MG63 (cell line): ENCODE measurements at regions not wholly inside any gene's neighbourhood (a gene's known extent, or its start where the extent isn't known, plus 50 kb on each side); places are given as distances from the start of the nearest gene placed in this dataset.
"Not testable (repeated sequence)": the region's sequence is repeated elsewhere in the genome, so short reads cannot be mapped to it uniquely, and the experiment has no call there.

ENCODE experiments used
- DNase-seq: peaks from one replicate; pipeline ENCODE4 v3.0.0-alpha.2; 2020
- H3K27me3 ChIP-seq: fragments of 250-450 bp; sonication (Bioruptor Pico); 2 replicates; pipeline ENCODE4 v1.5.1; 2020; ENCODE audit warnings: mild to moderate bottlenecking, moderate library complexity
- H3K36me3 ChIP-seq: fragments of 250-450 bp; sonication (Bioruptor Pico); 2 replicates; pipeline ENCODE4 v1.5.1; 2020; ENCODE audit warnings: mild to moderate bottlenecking, moderate library complexity
- H3K4me3 ChIP-seq: fragments of 250-450 bp; sonication (Bioruptor Pico); 2 replicates; pipeline ENCODE4 v1.5.1; 2020; ENCODE audit warnings: mild to moderate bottlenecking, moderate library complexity
- H3K9me3 ChIP-seq: fragments of 250-450 bp; sonication (Bioruptor Pico); 2 replicates; pipeline ENCODE4 v1.5.1; 2020; ENCODE audit warnings: mild to moderate bottlenecking, moderate library complexity

DNA sequence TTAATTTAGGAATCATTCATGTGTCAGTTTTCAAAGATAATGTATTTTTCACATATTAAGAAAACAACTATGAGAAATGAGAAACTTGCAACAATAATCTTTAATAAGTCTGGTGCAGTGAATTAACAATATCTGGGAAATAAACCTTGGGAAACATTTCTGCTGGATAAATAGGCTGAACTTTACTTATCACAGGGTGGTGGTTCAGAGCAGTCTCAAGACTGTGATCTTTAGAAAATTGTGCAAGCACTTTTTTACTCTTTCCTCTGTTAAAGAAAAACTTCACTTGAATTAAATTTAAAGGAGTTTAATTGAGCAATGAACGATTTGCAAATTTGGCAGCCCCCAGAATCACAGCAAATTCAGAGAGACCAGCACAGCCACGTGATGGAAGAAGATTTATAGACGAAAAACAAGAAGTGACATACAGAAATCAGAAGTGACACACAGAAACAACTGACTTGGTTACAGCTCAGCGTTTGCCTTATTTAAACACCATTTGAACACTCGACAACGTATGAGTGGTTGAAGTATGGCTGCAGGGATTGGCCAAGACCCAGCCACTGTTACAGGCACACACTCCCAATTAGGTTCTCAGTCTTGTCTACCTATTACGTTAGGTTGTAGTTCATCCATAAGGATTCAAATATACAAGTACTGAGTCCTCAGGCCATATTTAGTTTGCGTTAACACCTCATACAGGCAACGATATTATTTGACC is 631.9 kb downstream of the SLCO4C1 start:
- H3K27me3 ChIP-seq, result no peaks in the 10 kb centered on the region; the same call in 1 of the 2 replicates
- H3K4me3 ChIP-seq, result no peak overlapping the region
- no peak for DNase-seq
- no peaks in the 10 kb centered on the region for H3K9me3 ChIP-seq
- no peaks in the 10 kb centered on the region for H3K36me3 ChIP-seq

DNA sequence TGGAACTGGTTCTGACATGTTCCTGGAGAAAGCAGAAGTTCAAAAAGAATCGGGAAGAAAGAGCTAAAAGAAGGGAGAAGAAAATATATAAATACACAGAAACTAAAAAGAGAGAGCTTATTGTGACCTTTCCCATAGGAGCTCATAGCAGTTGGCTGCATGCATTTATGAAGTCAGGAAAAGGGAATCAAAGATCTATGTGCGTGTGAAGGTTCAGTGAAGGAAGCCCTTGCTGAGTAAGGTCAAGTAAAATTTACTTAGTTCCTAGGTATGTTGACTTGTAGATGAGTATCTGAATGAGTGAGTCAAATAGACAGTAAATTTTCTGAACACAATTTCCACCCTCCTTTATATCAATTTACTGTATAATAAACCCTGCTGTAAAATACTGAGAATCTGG is 632.5 kb downstream of the SLCO4C1 start:
- no peaks in the 10 kb centered on the region; the same call in 1 of the 2 replicates for H3K27me3 ChIP-seq
- H3K4me3 ChIP-seq, result no peak overlapping the region
- no peaks in the 10 kb centered on the region for H3K9me3 ChIP-seq
- no peaks in the 10 kb centered on the region for H3K36me3 ChIP-seq
- no peak for DNase-seq

DNA sequence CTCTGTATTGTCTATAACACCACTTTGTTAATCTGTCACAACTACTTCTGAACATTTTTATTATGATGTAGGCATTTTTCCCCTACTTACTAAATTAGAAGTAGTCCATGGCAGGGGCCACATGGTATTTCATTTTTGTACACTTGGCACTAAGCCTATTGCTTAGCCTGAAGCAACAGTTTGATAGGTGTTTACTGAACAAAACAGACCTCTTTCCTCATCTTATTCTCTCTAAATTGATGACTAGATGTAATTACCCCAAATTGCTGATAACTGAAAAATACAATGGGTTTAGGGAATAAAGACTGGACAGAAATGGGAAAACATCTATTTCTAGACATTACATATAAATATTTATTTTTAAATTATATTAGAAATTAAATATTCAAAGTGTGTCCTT is 633.8 kb downstream of the SLCO4C1 start:
- no peak for DNase-seq
- Histone ChIP-seq H3K27me3 (no peaks in the 10 kb centered on the region), H3K36me3 (no peaks in the 10 kb centered on the region), H3K9me3 (no peaks in the 10 kb centered on the region), H3K4me3 (no peak overlapping the region)

DNA sequence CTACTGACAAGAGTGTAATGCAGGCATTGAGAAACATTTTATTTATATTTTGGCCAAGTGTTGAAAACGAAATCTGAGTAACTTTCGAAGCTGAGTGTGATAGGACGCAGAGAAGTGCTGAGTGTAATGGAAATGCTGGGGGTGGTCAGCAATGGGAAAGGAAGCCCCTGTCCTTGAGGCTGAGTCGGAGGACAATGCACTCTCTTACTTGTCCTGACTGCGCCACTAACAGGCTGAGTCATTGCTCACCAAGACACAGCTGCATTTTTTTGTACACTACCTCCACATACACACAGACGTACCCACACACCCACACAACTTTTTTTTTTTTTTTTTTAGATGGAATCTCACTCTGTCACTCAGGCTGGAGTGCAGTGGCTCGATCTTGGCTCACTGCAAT is 637.7 kb downstream of the SLCO4C1 start:
- no peak for DNase-seq
- Histone ChIP-seq H3K4me3 (no peak overlapping the region), H3K27me3 (no peaks in the 10 kb centered on the region), H3K9me3 (no peaks in the 10 kb centered on the region), H3K36me3 (no peaks in the 10 kb centered on the region)

DNA sequence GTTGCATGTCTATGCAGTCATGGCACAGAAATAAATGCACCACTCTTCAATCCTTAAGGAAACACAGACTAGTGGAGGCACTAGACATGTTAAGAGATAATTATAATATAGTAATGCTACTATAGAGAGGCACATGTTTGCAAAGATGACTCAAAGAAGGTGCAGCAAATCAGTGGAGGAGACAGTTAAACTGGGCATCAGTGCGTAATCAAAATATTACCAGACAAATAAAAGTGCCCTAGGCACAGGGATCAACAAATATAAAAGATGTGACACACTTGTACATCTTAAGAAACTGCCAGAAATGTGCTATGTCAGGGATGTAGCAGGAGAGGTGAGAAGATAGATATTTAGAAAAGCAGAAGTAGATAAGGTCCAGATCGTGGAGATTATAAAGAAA is 642.1 kb downstream of the SLCO4C1 start:
- no peaks in the 10 kb centered on the region for H3K9me3 ChIP-seq
- no peaks in the 10 kb centered on the region for H3K36me3 ChIP-seq
- DNase-seq, result no peak
- no peak overlapping the region for H3K4me3 ChIP-seq
- no peaks in the 10 kb centered on the region for H3K27me3 ChIP-seq

DNA sequence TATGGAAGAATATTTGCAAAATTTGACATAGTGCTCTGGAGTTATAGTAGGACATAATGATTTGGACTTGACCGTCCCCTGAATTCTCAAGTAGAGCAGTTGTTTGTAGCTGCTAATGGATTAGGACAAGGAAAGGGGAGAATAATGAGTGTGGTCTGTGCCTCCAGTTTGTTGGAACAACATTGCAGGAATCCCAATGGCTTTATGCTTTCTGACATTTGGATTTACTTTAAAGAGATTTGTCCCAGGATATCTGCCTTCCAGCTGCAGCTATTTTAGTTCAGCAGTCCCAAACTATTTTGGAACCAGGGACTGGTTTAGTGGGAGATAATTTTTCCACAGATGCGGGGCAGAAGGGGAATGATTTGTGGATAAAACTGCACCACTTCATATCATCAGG is 648.2 kb downstream of the SLCO4C1 start:
- Histone ChIP-seq H3K4me3 (no peak overlapping the region), H3K36me3 (no peaks in the 10 kb centered on the region), H3K27me3 (no peaks in the 10 kb centered on the region; the same call in 1 of the 2 replicates), H3K9me3 (no peaks in the 10 kb centered on the region)
- no peak for DNase-seq

DNA sequence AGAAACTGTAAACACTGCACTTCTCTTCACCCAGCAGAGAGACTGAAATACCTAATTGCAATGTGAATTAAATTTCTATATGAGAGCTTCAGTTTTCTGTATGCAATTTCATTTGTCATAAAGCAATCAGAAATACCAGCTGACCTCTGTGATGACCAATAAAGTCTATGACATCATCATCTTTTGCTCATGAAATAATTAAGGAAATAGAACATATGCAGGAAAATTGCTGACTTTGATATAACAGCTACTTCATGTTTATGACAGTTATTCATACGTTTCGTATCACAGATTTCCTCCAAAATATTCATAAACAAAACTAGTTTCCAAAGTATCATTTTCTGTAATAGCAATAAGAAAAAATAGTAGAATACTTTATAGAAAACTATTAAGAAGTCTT is 652.3 kb downstream of the SLCO4C1 start:
- Histone ChIP-seq H3K9me3 (no peaks in the 10 kb centered on the region), H3K4me3 (no peak overlapping the region)
- no peak for DNase-seq

DNA sequence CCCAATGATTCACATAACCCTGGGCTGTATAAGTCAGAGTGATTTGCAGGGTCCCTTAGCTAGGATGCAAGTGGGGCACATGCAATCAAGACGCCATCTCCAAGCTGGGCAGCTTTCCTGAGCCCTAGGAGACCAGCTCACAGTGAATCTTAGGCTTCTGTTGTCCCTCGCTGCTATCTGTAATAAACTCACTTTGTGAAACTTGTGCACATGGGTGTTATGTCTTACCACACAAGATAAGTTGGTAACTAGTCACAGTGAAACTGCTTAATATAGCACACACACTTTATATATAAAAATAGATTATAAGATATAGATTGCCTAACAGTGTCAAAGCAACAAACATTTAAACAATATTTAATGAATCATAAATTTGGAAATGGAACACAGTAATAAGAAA is 658.5 kb downstream of the SLCO4C1 start:
- DNase-seq, result no peak
- H3K4me3 ChIP-seq, result no peak overlapping the region
- peaks cover 3% of the 10 kb centered on the region; the same call in 1 of the 2 replicates for H3K27me3 ChIP-seq
- H3K36me3 ChIP-seq, result no peaks in the 10 kb centered on the region
- no peaks in the 10 kb centered on the region for H3K9me3 ChIP-seq

More for the DNA sequence above, 652.3 kb downstream of the SLCO4C1 start:
- H3K27me3 ChIP-seq, result no peaks in the 10 kb centered on the region; the same call in 1 of the 2 replicates
- no peaks in the 10 kb centered on the region for H3K36me3 ChIP-seq

DNA sequence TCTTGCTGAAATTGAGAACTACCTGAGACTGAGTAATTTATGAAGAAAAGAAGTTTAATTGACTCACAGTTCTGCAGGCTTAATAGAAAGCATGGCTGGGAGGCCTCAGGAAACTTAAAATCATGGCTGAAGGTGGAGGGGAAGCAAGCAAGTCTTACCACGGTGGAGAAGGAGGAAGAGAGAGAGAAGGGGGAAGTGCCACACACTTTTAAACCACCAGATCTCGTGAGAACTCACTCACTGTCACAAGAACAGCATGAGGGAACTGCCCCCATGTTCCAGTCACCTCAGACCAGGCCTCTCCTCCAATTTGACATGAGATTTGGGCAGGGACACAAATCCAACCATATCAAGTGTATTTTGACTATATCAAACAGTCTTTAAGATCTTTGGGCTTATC is 668.3 kb downstream of the SLCO4C1 start:
- not testable (repeated sequence) for DNase-seq, H3K27me3 ChIP-seq, H3K36me3 ChIP-seq, H3K4me3 ChIP-seq, H3K9me3 ChIP-seq

DNA sequence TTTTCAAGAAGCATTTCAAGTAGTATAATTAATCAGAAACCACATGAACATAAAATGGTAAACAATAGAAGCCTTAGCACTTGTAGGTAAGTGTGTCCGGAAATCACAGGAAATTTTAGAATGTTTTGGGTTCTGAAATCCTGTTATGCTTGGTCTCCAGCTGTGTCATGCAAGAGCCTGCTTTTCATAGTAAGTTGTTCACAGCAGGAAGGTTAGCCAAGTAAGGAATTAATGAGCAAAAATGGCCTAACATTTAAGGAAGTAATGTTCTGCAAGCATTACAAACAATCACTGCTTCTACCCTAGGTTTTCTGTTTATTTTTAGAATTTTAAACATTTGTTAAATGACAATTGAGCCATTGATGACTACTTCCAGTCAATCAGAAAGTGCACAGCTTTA is 669.5 kb downstream of the SLCO4C1 start:
- DNase-seq, result no peak
- Histone ChIP-seq H3K36me3 (no peaks in the 10 kb centered on the region), H3K4me3 (no peak overlapping the region), H3K9me3 (no peaks in the 10 kb centered on the region), H3K27me3 (no peaks in the 10 kb centered on the region; the same call in 1 of the 2 replicates)

DNA sequence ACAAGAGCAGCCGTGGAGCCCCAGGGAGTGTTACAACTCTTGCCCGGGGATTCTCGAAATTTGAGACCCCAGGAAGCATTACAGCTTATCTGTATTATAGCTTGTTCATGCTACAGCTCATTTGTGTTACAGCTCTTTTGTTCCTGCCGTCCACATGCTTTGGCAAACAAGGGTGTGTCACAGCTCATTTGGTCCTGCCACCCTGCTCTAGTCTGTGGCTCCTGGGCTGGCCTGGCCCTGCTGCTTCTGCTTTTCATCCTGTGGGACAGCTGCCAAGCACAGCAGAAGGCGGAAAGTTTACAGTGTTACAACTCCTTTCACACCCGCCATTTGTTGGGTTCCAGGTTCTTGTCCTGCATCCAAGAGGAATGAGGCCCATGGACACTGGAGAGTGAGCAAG is 685.0 kb downstream of the SLCO4C1 start:
- Histone ChIP-seq H3K36me3 (no peaks in the 10 kb centered on the region), H3K4me3 (no peak overlapping the region), H3K9me3 (no peaks in the 10 kb centered on the region), H3K27me3 (no peaks in the 10 kb centered on the region)
- no peak for DNase-seq

DNA sequence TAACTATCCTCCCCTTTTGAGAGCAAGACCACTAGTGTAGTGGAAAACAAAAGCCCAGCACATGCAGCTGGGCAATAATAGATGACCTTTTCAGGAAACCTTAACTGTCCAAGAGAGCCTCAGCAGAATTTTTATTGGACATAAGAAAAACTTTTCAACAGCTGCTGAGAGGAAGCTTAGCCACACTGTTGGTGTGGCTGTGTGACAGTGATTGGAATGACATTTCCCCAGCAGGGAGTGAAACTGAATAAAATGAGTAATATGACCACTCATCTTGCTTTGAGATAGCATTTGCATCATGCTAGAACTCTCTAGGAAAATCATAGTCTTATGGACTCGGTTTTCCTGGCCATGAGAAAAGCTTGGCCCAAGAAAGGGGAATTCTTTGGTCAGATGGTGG is 687.8 kb downstream of the SLCO4C1 start:
- Histone ChIP-seq H3K36me3 (no peaks in the 10 kb centered on the region), H3K9me3 (no peaks in the 10 kb centered on the region), H3K27me3 (no peaks in the 10 kb centered on the region), H3K4me3 (no peak overlapping the region)
- no peak for DNase-seq

DNA sequence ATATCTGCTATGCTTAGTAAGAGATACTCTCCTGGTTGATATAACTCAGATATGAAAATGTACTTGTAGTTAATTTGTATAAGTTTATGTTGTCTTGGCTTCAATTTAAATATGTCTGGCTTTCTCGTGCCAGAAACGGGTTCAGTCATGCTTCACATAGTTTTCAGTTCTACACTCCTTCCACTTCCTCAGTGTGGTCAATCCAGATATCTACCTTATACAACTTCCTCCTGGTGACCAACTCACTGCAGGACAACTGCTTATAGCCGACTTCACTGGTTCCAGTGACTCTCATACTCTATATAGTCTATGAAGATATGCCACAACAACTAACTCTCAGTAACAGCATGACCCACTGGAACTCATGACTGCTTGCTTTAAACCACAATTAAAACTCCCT is 690.4 kb downstream of the SLCO4C1 start:
- H3K4me3 ChIP-seq, result no peak overlapping the region
- no peaks in the 10 kb centered on the region for H3K36me3 ChIP-seq
- H3K27me3 ChIP-seq, result no peaks in the 10 kb centered on the region
- no peak for DNase-seq
- H3K9me3 ChIP-seq, result no peaks in the 10 kb centered on the region

DNA sequence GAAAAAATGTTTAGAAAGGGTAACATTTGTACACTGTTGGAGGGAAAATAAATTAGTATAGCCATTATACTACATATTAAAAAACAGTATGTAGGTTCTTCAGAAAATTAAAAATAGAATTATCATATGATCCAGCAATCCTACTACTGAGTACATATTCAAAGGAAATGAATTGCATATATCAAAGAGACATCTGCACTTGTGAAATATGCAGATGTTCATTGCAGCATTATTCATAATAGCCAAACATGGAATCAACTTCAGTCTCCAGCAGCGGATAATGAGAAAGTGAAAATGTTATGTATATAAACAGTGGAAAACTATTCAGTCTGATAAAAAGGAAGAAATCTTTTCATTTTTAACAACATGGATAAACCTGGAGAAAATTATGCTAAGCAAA is 695.5 kb downstream of the SLCO4C1 start:
- Histone ChIP-seq H3K9me3 (no peaks in the 10 kb centered on the region), H3K27me3 (no peaks in the 10 kb centered on the region), H3K36me3 (no peaks in the 10 kb centered on the region), H3K4me3 (no peak overlapping the region)
- no peak for DNase-seq

DNA sequence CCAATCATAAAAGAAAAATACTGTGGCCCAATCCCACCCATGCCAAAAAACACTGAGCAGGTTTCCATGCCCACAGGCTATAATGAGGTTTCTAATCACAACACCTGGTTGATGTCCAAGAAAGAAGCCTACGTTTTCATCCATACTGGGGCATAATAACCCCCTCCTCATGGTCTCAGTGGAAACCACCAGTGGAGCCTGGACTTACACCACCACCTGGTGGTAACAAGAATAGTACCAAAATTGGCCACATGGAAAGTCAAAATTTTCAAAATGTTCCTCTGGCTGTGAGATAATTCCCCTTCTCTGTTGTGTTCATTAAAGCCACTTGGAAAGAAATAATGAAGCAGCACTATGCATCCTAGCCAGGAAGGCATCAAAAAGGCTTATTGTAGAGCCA is 687.3 kb upstream of the ST8SIA4 start:
- Histone ChIP-seq H3K36me3 (no peaks in the 10 kb centered on the region), H3K4me3 (no peak overlapping the region), H3K9me3 (no peaks in the 10 kb centered on the region), H3K27me3 (no peaks in the 10 kb centered on the region)
- no peak for DNase-seq

DNA sequence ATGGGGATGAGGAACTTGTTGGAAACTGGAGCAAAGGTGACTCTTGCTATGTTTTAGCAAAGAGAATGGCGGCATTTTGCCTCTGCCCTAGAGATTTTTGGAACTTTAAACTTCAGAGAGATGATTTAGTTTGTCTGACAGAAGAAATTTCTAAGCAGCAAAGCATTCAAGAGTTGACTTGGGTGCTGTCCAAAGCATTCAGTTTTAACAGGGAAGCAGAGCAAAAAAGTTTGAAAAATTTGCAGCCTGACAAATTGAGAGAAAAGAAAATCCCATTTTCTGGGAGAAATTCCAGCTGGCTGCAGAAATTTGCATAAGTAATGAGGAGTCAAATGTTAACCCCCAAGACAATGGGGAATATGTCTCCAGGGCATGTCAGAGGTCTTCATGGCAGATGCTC is 682.3 kb upstream of the ST8SIA4 start:
- Histone ChIP-seq H3K36me3 (no peaks in the 10 kb centered on the region), H3K4me3 (no peak overlapping the region), H3K27me3 (no peaks in the 10 kb centered on the region), H3K9me3 (no peaks in the 10 kb centered on the region)
- DNase-seq, result no peak

DNA sequence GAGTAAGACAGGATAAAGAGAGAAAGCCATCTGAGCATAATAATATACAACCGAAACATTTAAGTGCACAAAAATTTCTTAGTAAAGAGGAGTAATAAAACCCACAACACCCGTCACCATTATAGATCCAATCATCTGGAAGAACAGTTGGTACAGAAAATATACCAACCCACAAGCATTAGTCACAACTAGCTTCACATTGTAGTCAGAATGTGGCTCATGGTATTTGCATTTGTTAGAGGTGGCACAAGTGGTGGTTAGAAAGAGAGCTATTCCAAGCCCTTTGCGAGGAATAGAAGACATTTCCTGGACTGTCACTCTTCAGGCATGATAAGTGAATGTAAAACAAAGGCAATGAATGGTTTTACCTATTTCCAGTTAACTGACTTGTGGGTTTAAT is 677.5 kb upstream of the ST8SIA4 start:
- H3K9me3 ChIP-seq, result no peaks in the 10 kb centered on the region
- no peaks in the 10 kb centered on the region for H3K36me3 ChIP-seq
- no peak for DNase-seq
- no peak overlapping the region for H3K4me3 ChIP-seq
- H3K27me3 ChIP-seq, result no peaks in the 10 kb centered on the region

DNA sequence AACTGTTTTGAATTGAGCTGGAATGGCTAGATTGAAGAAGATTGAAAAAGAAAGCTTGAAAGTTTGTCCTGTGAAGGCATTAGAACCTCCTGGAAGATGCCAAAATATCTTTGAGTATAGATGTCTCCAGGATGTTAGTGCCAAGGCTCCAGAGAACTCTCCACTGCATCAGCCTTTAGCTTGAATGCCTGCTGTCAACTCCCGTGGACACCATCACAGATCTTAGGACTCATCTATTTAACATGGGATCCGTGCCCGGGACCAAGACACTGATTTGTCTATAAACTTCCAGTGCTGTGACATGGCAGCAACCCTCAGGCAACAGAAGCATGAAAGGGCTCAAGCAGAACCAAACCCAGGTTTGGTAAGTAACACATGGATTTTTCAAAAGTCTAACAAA is 670.9 kb upstream of the ST8SIA4 start:
- Histone ChIP-seq H3K9me3 (no peaks in the 10 kb centered on the region), H3K27me3 (no peaks in the 10 kb centered on the region), H3K4me3 (no peak overlapping the region), H3K36me3 (no peaks in the 10 kb centered on the region)
- DNase-seq, result no peak

DNA sequence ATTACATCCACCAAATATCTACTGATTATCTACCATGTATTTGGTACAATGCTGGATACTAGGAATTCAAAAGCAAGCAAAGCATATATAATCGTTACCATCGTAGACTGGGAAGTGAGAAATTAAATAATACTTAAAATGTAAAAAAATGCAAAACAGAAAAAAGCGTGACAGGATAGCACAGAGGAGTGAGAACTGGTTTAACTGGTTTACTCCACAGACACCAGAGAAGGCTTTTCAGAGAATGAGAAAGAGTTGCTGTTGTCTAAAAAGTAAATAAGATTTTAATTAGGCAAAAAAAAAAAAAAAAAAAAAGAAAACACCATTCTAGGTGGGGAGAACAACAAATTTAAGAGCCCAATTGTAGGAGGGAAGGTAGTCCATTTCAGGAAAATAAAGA is 657.9 kb upstream of the ST8SIA4 start:
- H3K4me3 ChIP-seq, result no peak overlapping the region
- no peaks in the 10 kb centered on the region for H3K36me3 ChIP-seq
- no peaks in the 10 kb centered on the region for H3K27me3 ChIP-seq
- H3K9me3 ChIP-seq, result no peaks in the 10 kb centered on the region
- no peak for DNase-seq
